Spleen (tissue), 7 donors: ENCODE measurements at regions not wholly inside any gene's neighbourhood (a gene's known extent, or its start where the extent isn't known, plus 50 kb on each side); places are given as distances from the start of the nearest gene placed in this dataset.

Experiments used
- POLR2AphosphoS5 ChIP-seq, 3 donors: sonication (generic); formaldehyde crosslinking; IDR thresholded peaks; one replicate each; pipeline ENCODE4 v1.5.1; 2017; ENCODE audit warnings: antibody characterized with exemption in 3 of 3
- TF ChIP-seq, protein P1 (sequence below), 11 experiments: fragments of 200-600 bp in 7 of 11; fragments of 450-650 bp in 4 of 11; sonication (generic) in 4 of 11; IDR thresholded peaks in 8 of 11; conservative IDR thresholded peaks in 3 of 11; 1 replicate in 7 of 11; 2 replicates in 4 of 11; pipeline versions ENCODE4 v1.4.0 to v1.8.0; 2016 to 2021; ENCODE audit warnings: antibody characterized with exemption in 11 of 11, inconsistent platforms in 4 of 11, mild to moderate bottlenecking in 1 of 11
- donor health status: DM: no; HTN: no; CAD: no; lungs with moderate emphysema.
- donor health status: DM: no; HTN: no; CAD: no.
- donor health status: DM: no; HTN: no; CAD: no.

DNA sequence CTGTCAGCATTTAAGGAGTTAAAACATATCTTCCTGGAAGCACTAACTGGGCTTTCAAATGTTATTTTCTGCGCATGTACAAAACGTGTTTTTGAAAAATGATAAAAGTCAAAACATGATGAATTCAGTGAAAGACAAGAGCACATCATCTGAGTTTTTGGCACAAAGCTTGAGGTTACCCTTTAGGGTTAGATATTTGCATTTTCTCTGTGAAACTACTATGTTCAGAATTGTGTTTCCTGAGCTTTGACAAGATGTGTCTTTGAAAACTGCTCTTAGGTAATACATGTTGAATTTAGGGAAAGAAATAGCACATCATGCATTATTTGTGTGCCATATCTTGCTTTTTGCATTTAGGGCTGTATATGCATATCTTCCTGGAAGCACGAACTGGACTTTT lies 79.0 kb downstream of the ASCL4 start:
- TF ChIP-seq, protein P1, sequence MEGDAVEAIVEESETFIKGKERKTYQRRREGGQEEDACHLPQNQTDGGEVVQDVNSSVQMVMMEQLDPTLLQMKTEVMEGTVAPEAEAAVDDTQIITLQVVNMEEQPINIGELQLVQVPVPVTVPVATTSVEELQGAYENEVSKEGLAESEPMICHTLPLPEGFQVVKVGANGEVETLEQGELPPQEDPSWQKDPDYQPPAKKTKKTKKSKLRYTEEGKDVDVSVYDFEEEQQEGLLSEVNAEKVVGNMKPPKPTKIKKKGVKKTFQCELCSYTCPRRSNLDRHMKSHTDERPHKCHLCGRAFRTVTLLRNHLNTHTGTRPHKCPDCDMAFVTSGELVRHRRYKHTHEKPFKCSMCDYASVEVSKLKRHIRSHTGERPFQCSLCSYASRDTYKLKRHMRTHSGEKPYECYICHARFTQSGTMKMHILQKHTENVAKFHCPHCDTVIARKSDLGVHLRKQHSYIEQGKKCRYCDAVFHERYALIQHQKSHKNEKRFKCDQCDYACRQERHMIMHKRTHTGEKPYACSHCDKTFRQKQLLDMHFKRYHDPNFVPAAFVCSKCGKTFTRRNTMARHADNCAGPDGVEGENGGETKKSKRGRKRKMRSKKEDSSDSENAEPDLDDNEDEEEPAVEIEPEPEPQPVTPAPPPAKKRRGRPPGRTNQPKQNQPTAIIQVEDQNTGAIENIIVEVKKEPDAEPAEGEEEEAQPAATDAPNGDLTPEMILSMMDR (IDR thresholded peaks at IDR 0.05 in 8 of 11, conservative IDR thresholded peaks at IDR 0.05 in 3 of 11) = no peak
- no peak for TF ChIP-seq POLR2AphosphoS5 (IDR thresholded peaks at IDR 0.05)
